Epidermal melanocyte (primary cell): ENCODE measurements at regions not wholly inside any gene's neighbourhood (a gene's known extent, or its start where the extent isn't known, plus 50 kb on each side); places are given as distances from the start of the nearest gene placed in this dataset.

Experiments used
- DNase-seq: peaks from one replicate; pipeline ENCODE4 v3.0.0; 2011; ENCODE audit warnings: low spot score; ENCODE audit not compliant: insufficient read length

GRCh38 chr2:188848887-188849435, 125.2 kb upstream of the COL3A1 start:
- DNase-seq: no peak

DNA sequence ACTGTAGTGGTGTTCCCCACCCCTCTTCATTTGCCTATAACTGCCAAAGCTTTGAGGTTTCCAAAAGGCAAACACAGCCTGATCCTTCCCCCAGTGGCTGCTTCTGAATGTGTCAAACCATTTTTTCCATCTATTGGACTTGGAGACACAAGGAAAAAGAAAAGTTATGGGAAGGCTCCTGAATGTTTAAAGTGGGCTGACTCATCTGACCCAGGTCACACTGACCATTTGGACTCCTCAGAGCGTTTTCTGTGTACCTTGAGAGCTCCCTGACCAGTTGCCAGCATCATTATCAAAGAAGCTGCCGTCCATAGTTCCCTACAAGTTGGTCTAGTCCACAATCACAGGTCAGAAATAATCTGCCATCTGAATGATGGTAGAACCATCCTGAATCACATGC, 123.4 kb upstream of the COL3A1 start:
- no peak for DNase-seq

DNA sequence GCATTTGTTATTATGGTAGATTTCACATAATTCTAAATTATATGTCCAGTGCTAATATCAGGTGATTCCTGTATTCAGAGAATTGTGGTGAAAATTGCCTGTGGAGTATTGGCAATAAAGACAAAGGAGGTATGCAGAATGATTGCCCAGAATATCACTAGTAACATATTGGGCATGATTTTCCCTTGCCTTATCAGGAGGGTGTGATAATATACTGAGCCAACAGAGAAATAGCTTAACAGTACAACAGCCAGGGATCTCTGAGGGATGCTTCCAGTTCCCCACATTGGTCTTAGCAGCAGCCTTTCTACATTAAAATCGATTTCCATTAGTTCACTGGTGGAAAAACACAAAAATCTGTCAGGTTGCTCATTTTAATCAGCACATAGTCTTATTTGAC, 122.9 kb upstream of the COL3A1 start:
- no peak for DNase-seq

DNA sequence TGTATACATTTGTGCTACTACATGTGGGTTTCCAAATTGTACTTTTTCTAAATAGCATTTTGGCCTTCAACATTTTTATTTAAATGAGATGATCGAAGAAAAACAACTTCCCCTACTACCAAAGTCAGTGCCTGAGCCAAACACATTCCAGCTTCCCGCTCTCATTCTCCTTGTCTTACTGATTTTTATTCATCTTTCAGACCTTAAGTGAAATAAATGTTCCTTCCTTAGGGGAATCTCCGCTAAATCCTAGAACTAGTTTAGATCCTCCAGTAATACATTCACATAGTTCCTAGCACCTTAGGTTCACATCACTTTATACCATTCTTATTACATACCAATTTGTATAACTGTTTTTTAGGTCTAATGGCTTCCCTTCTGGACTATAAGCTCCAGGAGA, 122.3 kb upstream of the COL3A1 start:
- no peak for DNase-seq

DNA sequence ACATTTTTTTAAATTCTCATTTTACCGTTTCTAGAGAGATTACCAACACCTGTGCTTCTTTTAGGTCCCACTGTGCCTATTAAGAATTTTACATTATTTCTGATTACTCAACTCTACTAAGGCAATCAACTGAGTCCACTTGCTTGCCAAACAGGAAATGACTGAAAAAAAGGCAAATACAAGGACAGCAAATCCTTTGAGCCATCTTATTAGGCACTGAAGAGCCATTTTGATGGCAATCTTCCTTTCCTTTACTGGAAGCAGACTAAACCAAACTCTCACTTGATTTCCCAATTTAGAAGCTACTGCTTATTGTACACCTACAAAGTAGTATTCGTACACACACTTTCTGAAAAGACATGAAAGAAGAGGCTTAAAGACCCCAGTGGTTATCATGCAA, 121.4 kb upstream of the COL3A1 start:
- no peak for DNase-seq

GRCh38 chr2:188853307-188853706, 120.9 kb upstream of the COL3A1 start:
- DNase-seq: peak; percentile 30

- DNase-seq: no peak
Measured at GRCh38 chr2:188865681-188866080, 108.5 kb upstream of the COL3A1 start.

GRCh38 chr2:188869550-188869949, 104.6 kb upstream of the COL3A1 start:
- DNase-seq: no peak

- no peak for DNase-seq
Measured at GRCh38 chr2:188870289-188870688, 103.9 kb upstream of the COL3A1 start.

- DNase-seq: no peak
Measured at GRCh38 chr2:188875104-188875503, 99.1 kb upstream of the COL3A1 start.

GRCh38 chr2:188878716-188879115, 95.5 kb upstream of the COL3A1 start:
- no peak for DNase-seq

DNA sequence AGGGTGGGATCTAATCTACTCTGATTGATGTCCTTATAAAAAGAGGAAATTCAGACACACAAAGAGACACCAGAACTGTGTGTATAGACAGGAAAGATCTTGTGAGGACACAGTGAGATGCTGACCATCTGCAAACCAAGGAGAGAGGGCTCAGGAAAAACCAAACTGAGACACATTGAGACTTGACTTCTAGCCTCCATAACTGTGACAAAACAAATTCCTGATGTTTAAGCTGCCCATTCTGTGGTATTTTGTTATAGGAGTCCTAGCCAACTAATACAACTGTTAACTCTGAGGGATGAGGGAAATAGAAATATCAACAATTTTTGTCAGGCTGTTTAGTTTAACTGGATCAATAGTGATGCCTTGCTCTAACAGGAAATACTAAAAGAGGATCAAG, 93.4 kb upstream of the COL3A1 start:
- DNase-seq: no peak

DNA sequence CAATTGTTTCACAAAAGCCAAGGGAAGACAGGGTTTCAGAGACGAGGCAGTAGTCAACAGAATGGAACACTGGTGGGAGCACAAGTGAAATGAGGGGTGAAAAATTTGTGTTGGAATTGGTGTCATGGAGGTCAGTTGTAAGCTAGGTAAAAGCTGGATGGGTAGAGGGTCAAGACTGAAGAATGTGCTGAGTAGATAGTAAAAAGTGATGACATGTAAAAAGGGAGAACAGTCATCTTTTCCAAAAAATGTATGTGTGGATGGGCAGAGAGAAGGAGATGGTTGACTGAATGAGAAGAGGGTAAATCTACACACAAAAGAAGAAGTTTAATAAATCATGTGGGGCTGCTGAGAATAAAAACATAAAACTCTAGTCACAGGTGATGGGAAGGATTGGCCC, 92.7 kb upstream of the COL3A1 start:
- no peak for DNase-seq

GRCh38 chr2:188884046-188884445, 90.1 kb upstream of the COL3A1 start:
- DNase-seq: no peak

GRCh38 chr2:188884517-188884916, 89.7 kb upstream of the COL3A1 start:
- no peak for DNase-seq

DNA sequence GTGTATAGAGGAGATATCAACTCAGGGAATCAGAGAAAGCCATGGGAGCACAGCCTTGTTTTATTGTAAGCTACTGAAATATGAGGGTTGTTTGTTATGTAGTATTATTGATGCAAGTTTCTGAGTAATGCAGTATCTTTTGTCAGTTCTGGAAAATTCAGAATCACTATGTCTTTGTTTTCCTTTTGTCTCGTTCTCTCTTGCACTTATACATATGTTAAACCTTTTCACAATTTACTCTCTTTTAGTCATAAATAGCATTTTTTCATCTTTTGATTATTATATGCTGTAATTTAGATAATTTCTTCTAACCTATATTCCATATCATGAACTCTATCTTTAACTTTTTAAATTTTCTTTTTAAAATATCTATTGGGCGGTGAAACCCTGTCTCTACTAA, 85.0 kb upstream of the COL3A1 start:
- DNase-seq: no peak

GRCh38 chr2:188890755-188891154, 83.4 kb upstream of the COL3A1 start:
- no peak for DNase-seq

DNA sequence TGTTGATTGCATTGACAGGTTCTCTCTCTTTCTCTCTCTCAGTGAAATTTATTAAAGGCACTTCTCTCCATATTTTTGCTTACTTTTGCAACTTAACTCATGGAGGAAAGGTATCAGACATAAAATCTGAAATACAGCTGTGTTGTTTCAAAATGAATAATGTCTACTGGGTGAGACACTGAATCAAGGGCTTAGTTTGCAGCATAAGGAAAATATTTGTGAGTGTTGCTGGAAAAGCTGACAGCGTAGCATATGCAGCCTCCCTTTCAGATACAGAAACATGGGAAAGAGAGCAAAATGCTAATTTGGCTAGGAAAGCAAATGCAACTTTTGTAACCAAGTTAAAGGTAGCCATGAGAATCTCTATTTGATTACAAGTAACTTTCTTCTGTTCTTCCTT, 81.5 kb upstream of the COL3A1 start:
- no peak for DNase-seq

- DNase-seq: no peak
Measured at GRCh38 chr2:188893972-188894371, 80.2 kb upstream of the COL3A1 start.

GRCh38 chr2:188894979-188895378, 79.2 kb upstream of the COL3A1 start:
- DNase-seq: no peak

GRCh38 chr2:188897096-188897495, 77.1 kb upstream of the COL3A1 start:
- DNase-seq: no peak

- DNase-seq: no peak
Measured at GRCh38 chr2:188898261-188898660, 75.9 kb upstream of the COL3A1 start.

DNA sequence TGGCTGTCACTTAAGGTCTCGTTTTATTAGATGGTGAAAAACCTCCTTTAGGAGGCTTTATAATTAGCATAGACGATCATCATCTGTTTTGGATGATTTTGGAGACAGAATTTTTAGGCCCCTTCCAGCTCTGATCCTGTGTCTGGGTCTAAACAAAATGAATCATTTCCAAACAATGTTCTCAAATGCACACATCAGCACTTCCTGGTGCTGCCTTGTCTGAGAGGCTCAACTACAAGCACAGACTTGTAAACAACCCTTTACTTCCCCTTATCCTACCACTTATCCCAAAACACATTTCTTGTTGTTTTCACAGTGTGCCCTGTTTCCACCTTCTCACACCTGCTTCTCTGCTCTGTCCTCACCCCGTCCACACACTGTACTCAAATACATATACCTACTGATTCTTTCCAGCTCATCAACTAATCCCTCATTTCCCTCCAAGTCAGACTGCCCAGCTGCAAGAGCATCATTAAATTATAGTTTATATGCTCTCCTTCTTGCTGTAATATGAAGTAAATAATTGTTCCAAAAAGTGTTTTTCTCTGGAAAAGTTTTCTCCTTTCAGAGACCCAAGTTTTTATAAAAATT, 71.2 kb upstream of the COL3A1 start:
- no peak for DNase-seq

GRCh38 chr2:188903740-188904139, 70.4 kb upstream of the COL3A1 start:
- DNase-seq: no peak
